OCI-LY1 (cell line): ENCODE measurements at regions not wholly inside any gene's neighbourhood (a gene's known extent, or its start where the extent isn't known, plus 50 kb on each side); places are given as distances from the start of the nearest gene placed in this dataset.
"Not testable (repeated sequence)": the region's sequence is repeated elsewhere in the genome, so short reads cannot be mapped to it uniquely, and the experiment has no call there.

Experiments used
- EZH2 ChIP-seq: fragments of 200-600 bp; sonication (generic), shearing (Covaris generic); IDR thresholded peaks from 2 replicates; pipeline ENCODE4 v1.8.0; 2017; ENCODE audit warnings: borderline replicate concordance, mixed run types, mild to moderate bottlenecking, antibody characterized with exemption, low read length, moderate library complexity, mixed read lengths
- TF ChIP-seq, protein P1 (sequence below): fragments of 200-600 bp; sonication (generic), shearing (Covaris generic); IDR thresholded peaks from 2 replicates; pipeline ENCODE4 v1.5.1; 2017; ENCODE audit warnings: mild to moderate bottlenecking, antibody characterized with exemption, low read length, moderate library complexity, mixed read lengths

DNA sequence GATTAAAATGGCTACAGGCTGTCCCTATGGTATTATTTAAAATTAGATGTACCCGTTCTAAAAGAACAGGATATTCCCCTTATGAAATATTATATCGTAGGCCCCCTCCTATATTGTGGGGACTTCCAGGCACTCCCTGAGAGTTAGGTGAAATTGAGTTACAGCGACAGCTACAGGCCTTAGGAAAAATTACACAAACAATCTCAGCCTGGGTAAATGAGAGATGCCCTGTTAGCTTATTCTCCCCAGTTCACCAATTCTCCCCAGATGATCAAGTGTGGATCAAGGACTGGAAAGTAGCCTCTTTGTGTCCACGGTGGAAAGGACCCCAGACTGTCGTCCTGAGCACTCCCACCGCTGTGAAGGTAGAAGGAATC is 67.1 kb upstream of the FAM90A26 start:
- TF ChIP-seq, protein P1, sequence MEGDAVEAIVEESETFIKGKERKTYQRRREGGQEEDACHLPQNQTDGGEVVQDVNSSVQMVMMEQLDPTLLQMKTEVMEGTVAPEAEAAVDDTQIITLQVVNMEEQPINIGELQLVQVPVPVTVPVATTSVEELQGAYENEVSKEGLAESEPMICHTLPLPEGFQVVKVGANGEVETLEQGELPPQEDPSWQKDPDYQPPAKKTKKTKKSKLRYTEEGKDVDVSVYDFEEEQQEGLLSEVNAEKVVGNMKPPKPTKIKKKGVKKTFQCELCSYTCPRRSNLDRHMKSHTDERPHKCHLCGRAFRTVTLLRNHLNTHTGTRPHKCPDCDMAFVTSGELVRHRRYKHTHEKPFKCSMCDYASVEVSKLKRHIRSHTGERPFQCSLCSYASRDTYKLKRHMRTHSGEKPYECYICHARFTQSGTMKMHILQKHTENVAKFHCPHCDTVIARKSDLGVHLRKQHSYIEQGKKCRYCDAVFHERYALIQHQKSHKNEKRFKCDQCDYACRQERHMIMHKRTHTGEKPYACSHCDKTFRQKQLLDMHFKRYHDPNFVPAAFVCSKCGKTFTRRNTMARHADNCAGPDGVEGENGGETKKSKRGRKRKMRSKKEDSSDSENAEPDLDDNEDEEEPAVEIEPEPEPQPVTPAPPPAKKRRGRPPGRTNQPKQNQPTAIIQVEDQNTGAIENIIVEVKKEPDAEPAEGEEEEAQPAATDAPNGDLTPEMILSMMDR: peak; percentile 20; the same call in 1 of the 2 replicates
- TF ChIP-seq EZH2: not testable (repeated sequence)
